Activated CD4-positive, alpha-beta T cell treated with anti-CD3 and anti-CD28 coated beads, Interleukin-2, amount 50 U/mL, for 1 hour (primary cell): ENCODE measurements at regions not wholly inside any gene's neighbourhood (a gene's known extent, or its start where the extent isn't known, plus 50 kb on each side); places are given as distances from the start of the nearest gene placed in this dataset.
"Not testable (repeated sequence)": the region's sequence is repeated elsewhere in the genome, so short reads cannot be mapped to it uniquely, and the experiment has no call there.

ENCODE experiments used
- DNase-seq: peaks from one replicate; pipeline ENCODE4 v3.0.0-alpha.2; 2020

DNA sequence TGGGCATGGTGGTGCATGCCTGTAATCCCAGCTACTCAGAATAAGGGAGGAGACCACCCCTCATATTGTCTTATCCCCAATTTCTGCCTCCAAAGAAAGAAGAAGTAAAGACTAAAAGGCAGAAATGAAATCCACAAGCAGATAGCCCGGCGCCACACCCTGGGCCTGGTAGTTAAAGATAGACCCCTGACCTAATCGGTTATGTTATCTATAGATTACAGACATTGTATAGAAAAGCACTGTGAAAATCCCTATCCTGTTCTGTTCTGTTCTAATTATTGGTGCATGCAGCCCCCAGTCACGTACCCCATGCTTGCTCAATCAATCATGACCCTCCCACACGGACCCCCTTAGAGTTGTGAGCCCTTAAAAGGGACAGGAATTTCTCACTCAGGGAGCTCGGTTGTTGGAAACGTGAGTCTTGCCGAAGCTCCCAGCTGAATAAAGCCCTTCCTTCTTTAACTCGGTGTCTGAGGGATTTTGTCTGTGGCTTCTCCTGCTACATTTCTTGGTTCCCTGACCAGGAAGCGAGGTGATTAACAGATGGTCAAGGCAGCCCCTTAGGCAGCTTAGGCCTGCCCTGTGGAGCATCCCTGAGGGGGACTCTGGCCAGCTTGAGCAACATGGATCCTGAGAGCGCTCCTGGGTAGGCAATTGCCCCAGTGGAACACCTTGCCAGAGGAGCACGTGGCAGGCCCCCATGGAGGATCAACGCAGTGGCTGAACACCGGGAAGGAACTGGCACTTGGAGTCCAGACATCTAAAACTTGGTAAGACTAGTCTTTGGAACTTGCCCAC is 188.7 kb upstream of the NDUFV2 start:
- not testable (repeated sequence) for DNase-seq

DNA sequence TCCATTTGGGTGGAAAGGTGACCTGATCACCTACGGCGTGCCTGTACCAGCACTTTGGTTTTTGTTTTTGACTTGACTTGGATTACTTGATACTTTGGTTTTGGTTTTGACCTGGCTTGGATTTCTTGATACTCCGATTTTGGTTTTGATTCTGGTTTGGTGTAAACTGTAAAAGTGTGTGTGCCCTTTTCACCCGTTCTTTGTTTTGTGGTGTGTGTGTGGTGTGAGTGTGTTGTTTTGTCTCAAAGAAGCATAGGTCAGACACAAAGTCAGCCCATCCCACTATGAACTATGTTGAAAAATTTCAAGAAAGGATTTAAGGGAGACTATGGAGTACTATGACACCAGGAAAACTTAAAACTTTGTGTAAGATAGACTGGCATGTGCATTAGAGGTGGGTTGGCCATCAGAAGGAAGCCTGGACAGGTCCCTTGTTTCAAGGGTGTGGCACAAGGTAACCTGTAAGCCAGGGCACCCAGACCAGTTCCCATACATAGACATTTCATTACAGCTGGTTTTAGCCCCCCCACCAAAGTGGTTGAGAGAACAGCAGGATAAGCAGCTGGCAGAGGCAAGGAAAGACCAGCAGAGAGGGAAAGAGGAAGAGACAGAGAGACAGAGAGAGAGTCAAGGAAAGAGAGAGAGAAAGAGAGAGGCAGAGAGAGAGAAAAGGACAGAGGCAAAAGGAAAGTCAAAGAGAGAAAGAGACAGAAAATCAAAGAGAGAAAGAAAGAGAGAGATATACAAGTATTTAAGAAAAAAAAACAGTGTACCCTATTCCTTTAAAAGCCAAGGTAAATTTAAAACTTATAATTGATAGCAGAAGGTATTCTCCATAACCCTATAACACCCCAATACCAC is 187.9 kb upstream of the NDUFV2 start:
- DNase-seq = not testable (repeated sequence)

DNA sequence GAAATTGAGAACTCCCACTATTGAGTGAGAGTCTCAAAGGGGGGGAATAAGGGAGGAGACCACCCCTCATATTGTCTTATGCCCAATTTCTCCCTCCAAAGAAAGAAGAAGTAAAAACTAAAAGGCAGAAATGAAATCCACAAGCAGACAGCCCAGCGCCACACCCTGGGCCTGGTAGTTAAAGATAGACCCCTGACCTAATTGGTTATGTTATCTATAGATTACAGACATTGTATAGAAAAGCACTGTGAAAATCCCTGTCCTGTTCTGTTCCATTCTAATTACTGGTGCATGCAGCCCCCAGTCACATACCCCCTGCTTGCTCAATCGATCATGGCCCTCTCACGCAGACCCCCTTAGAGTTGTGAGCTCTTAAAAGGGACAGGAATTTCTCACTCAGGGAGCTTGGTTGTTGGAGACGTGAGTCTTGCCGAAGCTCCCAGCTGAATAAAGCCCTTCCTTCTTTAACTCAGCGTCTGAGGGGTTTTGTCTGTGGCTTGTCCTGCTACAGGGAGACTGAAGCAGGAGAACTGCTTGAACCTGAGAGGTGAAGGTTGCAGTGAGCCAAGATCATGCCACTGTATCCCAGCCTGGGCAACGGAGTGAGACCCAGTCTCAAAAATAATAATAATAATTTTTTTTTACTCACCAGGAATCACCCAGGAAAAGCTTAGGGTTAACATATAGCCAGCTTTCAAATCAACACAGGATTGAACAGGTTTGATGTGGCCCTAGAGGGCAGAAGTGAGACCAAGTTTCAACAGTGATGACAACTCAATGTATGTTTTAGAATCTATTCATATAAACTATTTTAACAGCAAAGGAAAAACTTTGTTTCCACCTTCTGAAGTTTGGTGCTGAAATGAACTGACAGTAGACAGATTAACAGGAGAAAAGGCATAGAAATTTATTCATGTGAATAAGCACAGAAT is 181.4 kb upstream of the NDUFV2 start:
- not testable (repeated sequence) for DNase-seq

DNA sequence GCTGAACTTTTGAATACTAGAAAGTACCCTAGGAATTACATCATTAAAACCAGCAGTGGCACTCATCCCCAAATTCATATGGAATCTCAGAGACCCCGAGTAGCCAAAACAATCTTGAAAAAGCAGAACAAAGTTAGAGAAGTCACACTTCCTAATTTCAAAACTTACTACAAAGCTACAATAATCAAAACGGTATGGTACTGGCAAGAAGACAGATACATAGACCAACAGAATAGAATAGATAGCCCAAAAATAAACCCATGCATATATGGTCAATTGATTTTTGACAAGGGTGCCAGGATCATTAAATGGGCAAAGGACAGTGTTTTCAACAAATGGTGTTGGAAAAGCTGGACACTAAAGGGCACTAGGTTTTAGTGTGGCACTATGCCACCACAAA is 176.0 kb upstream of the NDUFV2 start:
- no peak for DNase-seq

DNA sequence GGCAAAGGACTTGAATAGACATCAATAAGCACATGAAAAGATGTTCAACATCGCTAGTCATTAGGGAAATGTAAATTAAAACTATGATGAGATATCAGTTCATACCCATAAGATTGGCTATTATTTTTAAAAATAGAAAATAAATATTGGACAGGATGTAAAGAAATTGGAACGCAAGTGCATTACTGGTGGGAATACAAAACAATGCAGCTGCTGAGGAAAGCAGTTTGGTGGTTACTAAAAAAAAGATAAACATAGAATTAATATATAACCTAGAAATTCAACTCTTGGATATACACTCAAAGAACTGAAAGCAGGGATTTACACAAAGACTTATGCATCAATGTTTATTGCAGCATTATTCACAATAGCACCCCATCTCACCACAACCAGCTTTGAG is 174.5 kb upstream of the NDUFV2 start:
- DNase-seq = no peak

DNA sequence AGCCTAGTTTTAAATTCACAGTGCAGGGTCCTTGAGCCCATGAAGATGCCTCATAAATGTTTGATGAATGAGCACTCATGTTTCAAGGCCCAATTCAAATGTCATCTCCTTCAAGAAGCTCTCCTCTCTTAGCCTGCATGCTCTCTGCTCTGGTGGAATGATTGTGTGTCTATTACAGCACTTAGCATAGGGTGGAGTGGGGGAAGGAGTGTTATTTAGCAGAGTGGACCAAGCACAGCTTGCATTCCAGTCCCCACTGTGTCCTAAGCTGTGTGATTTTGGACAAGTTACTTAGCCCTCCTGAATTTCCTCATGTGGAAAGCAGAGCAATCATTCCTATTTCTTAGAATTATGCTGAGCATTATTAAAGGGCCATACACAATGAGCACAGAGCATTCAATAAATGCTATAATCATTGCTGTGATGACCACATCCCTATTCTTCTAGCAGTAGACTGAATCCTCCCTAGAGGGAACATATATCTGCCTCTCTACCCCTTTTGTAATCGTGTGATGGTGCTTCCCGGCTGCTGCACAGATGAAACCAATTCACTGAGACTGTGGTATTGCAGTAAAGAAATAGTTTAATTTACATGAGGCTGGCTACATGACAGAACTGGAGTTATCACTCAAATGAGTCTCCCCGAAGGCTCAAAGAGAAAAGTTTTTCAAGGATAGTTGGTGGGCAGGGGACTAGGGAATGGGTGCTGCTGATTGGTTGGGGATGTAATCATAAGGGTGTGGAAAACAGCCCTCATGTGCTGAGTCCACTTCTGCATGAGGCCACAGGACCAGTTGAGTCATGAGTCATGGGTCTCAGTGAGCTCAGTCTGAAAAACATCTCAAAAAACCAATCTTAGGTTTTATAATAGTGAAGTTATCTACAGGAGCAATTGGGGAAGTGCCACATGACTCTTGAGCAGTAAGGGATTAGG is 173.4 kb upstream of the NDUFV2 start:
- no peak for DNase-seq

DNA sequence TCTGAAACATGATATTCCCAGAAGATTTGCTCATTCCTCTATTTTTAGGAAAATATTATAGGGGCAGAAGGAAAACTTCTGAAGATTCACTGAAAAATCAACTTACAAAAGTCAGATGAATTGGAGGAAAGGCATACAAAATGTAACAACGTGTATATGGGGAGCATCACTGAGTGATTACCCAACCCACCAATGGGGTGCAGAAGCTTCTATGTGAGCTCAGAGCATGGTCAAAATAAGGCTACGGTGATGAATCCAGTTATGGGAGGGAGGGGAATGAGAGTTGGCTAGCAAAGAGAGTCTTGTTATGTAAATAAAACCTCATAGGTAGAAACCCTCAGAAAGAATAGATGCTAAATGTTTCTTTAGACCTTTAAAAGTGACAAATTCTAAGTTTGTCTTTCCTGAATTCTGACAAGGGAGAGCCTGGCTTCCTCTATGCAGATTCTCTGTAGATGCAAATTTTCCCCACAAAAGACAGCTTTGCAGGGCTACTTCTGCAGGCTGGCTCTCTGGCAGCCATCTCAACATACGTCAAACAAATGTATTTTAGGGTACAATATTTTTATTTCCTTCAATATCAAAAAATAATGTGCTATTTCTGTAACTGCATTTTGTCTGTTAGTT is 171.4 kb upstream of the NDUFV2 start:
- DNase-seq = no peak

DNA sequence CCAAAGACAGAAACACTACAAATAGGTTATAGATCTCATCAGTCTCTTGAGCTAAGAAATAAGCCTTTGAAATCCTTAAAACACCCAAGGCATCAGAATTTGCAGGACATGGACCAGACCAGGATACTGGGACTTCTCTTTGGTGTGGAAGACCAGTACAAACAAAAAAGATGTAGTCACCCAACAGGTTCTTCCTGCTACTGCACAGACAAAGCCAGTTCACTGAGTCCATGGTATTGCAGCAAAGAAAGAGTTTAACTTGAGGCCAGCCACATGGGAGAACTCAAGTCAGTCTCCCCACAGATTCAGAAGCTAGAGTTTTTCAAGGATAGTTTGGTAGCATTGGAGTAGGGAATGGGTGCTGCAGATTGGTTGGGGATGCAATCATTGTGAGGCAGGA is 169.6 kb upstream of the NDUFV2 start:
- no peak for DNase-seq

DNA sequence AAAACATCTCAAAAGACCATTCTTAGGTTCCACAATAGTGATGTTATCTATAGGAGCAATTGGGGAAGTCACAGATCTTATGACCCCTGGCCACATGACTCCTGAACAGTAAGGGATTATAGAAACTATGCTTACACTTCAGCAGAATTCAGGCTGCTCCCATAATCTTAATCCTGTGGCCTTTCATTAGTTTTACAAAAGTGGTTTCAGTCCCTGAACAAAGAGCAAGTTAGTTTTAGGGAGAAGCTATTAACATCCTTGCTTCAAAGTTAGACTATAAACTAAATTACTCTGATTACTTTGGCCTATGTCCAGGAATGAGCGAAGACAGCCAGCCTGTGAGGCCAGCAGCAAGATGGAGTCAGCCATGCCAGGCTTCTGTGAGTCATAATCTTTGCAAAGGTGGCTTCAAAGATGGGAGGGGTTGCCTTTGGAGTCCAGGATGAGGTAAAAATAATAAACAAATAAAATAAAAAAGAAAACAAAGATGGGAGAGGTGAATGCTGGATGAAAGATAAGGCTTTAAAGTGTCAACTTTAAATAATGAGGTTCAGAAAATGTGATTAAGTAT is 168.7 kb upstream of the NDUFV2 start:
- no peak for DNase-seq

DNA sequence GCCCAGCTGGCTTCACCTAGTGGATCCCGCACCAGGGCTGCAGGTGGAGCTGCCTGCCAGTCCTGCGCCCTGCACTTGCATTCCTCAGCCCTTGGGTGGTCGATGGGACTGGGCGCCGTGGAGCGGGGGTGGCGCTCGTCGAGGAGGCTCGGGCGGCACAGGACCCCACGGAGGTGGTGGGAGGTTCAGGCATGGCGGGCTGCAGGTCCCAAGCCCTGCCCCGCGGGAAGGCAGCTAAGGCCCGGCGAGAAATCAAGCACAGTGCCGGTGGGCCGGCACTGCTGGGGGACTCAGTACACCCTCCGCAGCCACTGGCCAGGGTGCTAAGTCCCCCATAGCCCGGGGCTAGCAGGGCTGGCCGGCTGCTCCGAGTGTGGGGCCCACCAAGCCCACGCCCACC is 167.2 kb upstream of the NDUFV2 start:
- not testable (repeated sequence) for DNase-seq

DNA sequence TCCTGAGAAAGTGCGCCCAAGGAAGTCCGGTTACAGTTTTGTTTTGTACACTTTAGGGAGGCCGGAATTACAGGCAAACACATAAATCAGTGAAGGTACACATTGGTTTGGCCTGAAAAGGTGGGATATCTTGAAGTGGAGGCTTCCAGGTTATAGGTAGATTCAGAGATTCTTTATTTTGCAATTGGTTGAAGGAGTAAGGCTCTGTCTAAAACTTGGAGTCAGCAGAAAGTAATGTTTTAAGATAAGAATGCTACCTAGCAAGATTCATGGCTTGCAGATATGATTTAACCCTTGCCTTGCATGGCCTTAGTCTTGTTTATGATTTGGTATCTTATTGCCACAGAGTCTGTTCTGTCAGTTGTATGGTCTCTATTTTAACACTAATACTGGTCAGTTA is 165.9 kb upstream of the NDUFV2 start:
- DNase-seq = no peak

DNA sequence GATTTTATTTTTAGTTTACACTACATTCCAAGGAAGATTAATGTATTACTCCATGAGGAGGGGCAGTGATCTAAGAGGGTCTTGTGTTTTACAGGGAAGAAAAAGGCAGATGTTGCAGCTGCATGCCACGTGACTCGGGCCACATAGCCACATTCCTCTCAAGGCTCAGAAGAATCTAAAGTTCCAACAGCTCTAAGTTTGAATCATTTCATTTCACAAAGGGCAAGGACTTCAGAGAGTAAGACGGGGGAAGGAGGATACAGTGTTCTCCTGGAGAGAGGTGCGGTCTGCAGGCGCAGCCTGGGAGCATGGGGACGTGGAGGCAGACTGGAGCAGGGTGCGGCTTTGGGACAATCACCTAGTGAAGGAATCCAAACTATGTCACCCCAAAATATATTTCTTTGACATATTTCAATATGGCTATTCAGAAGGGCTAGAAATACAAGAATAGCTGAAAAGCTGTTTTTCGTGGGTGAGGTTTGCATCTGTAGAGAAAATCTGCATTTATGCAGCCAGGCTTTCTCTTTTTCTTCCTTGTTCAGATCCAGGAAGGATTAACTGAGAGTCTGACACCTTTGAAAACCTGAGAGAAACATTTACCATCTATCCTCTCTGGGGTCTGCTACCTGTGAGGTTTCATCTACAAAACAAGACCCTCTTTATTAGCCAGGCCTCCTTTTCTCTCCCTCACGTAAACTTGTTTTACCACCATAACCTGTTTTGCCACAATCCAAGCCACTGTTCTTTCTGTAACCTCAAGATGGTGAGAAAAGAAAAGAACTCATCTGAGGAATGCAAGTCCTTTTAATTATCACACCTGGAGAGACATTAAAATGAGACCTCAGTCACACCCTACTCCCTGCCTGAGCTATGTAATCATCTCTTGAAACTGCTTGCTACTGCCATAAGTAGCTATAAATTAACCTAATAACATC is 165.1 kb upstream of the NDUFV2 start:
- no peak for DNase-seq

DNA sequence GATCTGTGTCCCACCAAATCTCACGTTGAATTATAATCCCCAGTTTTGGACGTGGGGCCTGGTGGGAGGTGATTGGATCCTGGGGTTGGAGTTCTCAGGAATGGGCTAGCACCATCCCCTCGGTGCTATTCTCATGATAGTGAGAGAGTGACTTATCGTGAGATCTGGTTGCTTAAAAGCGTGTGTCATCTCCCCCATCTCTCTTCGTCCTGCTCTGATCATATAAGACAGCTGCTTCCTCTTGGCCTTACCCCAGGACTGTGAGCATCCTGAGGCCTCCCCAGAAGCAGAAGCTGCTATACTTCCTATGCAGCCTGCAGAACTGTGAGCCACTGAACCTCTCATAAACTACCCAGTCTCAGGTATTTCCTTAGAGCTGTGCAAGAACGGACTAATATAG is 163.7 kb upstream of the NDUFV2 start:
- DNase-seq = no peak

DNA sequence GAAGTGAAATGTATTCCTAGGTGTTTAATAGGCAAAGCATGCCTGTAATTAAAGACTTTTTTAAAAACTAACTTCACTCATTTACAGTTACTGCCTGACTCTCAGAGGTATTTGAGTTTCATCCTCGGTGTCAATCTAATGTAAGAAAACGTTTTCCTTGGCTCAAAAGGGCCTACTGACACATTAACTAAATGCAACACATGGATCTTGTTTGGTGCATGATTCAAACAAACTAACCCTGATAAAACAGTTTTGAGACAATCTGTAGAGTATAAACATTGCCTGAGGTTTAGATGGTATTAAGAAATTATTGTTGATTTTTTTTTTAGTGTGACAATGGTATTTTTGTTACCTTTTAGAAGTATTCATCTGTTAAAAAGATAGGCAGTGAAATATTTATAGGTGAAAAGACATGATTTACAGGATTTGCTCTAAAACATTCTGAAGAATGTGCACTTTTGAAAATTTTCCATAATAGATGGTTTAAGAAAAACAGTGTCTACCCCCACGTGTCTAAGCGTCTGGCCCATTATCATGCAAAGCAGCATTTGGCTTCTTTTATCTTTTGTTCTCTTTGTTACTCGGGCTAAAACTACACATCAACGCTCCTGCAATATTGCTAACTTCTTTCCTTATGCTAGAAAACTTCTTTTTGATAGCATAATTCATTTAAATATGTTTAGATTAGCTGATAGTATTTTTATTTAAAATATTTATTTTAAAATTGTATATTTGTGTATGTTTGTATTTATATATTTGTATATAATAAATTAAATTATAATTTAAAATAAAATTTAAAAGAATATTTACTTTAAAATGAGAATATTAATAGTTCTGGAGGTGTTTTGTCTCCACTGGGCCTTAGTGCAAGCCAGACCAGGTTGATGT is 160.2 kb upstream of the NDUFV2 start:
- DNase-seq = no peak

DNA sequence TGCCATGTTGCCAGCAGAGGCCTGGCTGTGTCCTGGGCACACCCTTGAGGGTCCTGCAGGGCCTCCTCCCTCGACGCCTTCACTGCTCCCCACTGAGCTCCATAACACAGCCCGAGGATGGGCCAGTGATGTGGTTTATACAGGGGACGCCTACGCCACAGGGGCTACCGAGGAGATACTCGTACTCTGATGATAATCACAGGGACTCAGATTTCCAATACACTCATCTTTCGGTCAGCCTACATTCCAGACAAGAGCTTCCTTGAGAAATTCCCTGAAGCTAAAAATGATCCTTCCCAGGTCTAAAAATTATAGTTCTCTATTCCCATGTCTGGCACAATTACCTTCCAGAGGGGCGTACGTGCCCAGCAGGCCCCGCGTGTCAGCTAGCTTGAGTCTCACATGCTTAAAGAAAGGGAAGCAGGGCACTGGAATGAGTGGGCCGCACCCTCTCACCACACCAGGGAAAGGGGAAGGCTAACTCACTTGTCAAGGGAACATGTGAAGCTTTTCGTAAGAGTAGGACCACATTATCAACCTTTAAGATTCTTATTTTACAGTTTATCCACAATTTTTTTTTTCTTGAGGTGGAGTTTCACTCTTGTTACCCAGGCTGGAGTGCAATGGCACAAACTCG is 159.5 kb upstream of the NDUFV2 start:
- DNase-seq = no peak

DNA sequence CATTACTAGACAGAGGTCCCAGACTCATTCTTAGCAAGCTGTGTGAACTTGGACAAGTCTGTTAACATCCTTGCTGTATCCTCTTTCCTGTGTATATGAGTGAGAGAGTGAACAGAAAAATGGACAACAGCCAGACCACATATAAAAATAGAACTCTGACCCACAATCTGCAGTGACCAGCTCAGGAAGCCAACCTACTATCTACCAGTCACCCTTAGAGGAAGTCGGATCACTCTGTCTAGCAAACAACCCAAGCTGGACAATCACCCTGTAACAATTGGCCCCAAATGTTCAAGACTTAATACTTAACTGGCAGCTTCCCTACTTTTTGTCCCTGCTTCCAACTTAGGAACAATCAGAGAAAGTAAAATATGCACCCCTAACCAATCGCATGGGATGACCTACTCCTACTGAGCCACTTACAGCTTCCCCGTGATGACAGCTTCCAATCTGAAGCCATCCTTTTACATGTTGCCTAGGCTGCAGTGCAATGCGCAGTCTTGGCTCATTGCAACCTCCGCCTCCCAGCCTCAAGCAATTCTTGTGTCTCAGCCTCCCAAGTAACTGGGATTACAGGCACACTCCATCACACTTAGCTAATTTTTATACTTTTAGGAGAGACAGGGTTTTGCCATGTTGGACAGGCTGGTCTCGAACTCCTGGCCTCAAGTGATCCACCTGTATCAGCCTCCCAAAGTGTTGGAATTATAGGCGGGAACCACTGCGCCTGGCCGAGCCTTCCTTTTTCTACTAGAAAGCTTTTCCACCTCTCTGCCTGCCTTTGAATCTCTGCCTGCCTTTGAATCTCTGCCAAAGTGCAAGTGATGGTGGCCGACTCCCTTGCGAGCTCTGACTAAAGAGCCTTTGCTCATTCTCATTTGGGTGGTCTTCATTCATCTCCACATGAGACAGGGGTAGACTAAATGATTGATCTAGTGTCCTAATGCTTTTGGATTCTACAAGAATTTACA is 158.3 kb upstream of the NDUFV2 start:
- no peak for DNase-seq

DNA sequence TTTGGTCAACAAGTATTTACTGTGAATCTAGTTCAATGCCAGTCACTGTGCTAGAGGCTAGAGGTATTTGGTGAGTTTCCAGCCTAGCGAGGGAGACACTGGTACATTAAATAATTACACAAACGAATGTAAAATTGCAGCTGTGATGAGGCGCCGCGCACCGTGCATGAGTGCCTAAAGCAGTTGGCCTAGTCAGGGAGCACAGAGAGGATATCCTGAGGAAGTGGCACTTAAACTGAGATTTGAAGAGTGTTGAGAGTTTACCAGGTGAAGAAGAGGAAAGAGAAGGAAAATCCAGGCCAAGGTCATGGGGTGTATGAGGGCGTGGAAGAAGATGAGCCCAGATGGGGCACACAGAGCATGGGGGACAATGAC is 157.6 kb upstream of the NDUFV2 start:
- DNase-seq = no peak
